HCT116 (cell line): ENCODE measurements at regions not wholly inside any gene's neighbourhood (a gene's known extent, or its start where the extent isn't known, plus 50 kb on each side); places are given as distances from the start of the nearest gene placed in this dataset.

ENCODE experiments used
- ATAC-seq: fragments of 200-7000 bp; cut with Tn5 transposase; 2 replicates; pipeline ENCODE4 v1.9.1; 2020; ENCODE audit warnings: mild to moderate bottlenecking, moderate library complexity
- BruUV-seq: library from RNA; stranded (reverse); fragments of 400-500 nt; replicated peaks from 2 replicates; lab custom pipeline; 2021; lab: Mats Ljungman, UMichigan
- CTCF ChIA-PET: fragments of 300-600 bp; sonication (Branson Sonifier 250); formaldehyde crosslinking; loops from one replicate; lab custom pipeline; 2021; ENCODE audit warnings: antibody characterized with exemption; lab: Charles Lee
- POLR2A ChIA-PET: fragments of 300-600, 350-600 bp; sonication (Branson Sonifier 250); formaldehyde crosslinking; loops from one replicate; lab custom pipeline; 2021; ENCODE audit warnings: antibody characterized with exemption; lab: Charles Lee
- RAD21 ChIA-PET, 2 experiments: fragments of 300-600 bp; sonication (Branson Sonifier 250); formaldehyde crosslinking; loops; one replicate each; lab custom pipeline; 2023; ENCODE audit warnings: low total read pairs in 2 of 2; ENCODE audit not compliant: uncharacterized antibody in 2 of 2, unreplicated experiment in 2 of 2, low non-redundant PET in 1 of 2; lab: Charles Lee
- DNase-seq: peaks from one replicate; pipeline ENCODE4 v3.0.0-alpha.2; 2010; ENCODE audit warnings: low read depth, low spot score
- H2AFZ ChIP-seq: fragments of 200-600 bp; shearing (Covaris generic), sonication (generic); 2 replicates; pipeline ENCODE4 v1.6.1; 2017; ENCODE audit warnings: low read depth, mixed run types, mixed read lengths, antibody characterized with exemption, low read length; ENCODE audit not compliant: poor library complexity, severe bottlenecking
- H3K27ac ChIP-seq: 2 replicates; pipeline ENCODE4 v1.5.1; 2012; ENCODE audit warnings: low read depth, low read length
- H3K27me3 ChIP-seq: fragments of 200-600 bp; sonication (generic); 2 replicates; pipeline ENCODE4 v1.6.1; 2016; ENCODE audit warnings: mixed run types, low read length, mixed read lengths; ENCODE audit not compliant: insufficient read depth
- H3K36me3 ChIP-seq, 2 experiments: fragments of 200-500 bp in 1 of 2; fragments of 200-600 bp in 1 of 2; sonication (Bioruptor generic) in 1 of 2; sonication (generic) in 1 of 2; 2 replicates each; pipeline versions ENCODE4 v1.5.1 to v1.6.1; 2014 to 2016; ENCODE audit warnings: low read length in 2 of 2, inconsistent platforms in 1 of 2, mixed read lengths in 1 of 2, mixed run types in 1 of 2; ENCODE audit not compliant: insufficient read depth in 2 of 2, control insufficient read depth in 1 of 2
- H3K4me1 ChIP-seq, 2 experiments: fragments of 200-600 bp in 1 of 2; sonication (generic) in 1 of 2; 2 replicates each; pipeline versions ENCODE4 v1.5.1 to v1.6.1; 2012 to 2017; ENCODE audit warnings: low read length in 2 of 2, inconsistent platforms in 1 of 2, mild to moderate bottlenecking in 1 of 2, mixed read lengths in 1 of 2, mixed run types in 1 of 2, moderate library complexity in 1 of 2; ENCODE audit not compliant: insufficient read depth in 2 of 2, control insufficient read depth in 1 of 2
- H3K4me2 ChIP-seq: fragments of 200-600 bp; sonication (generic); 2 replicates; pipeline ENCODE4 v1.6.1; 2017; ENCODE audit warnings: mixed run types, low read length, mixed read lengths
- H3K4me3 ChIP-seq, 2 experiments: fragments of 200-600 bp in 1 of 2; sonication (generic) in 1 of 2; replicated peaks in 1 of 2; 2 replicates each; pipeline ENCODE4 v1.5.1; 2011 to 2016; ENCODE audit warnings: low read length in 2 of 2, control low read depth in 1 of 2, low read depth in 1 of 2, mild to moderate bottlenecking in 1 of 2, mixed read lengths in 1 of 2, mixed run types in 1 of 2
- H3K79me2 ChIP-seq: fragments of 200-600 bp; sonication (generic); 2 replicates; pipeline ENCODE4 v1.6.1; 2017; ENCODE audit warnings: mild to moderate bottlenecking, mixed run types, low read length, moderate library complexity, mixed read lengths; ENCODE audit not compliant: insufficient read depth
- H3K9ac ChIP-seq: fragments of 200-600 bp; sonication (generic); 2 replicates; pipeline ENCODE4 v1.6.1; 2016; ENCODE audit warnings: low read length, mixed read lengths
- H3K9me2 ChIP-seq: fragments of 200-600 bp; sonication (generic), shearing (Covaris generic); 2 replicates; pipeline ENCODE4 v1.6.1; 2017; ENCODE audit warnings: mixed run types, mild to moderate bottlenecking, moderate library complexity; ENCODE audit not compliant: insufficient read depth
- H3K9me3 ChIP-seq, 2 experiments: fragments of 200-500 bp in 1 of 2; fragments of 200-600 bp in 1 of 2; sonication (Bioruptor generic) in 1 of 2; sonication (generic) in 1 of 2; 2 replicates each; pipeline ENCODE4 v1.6.1; 2014 to 2017; ENCODE audit warnings: low read length in 2 of 2, mixed read lengths in 2 of 2, inconsistent platforms in 1 of 2, low read depth in 1 of 2, mild to moderate bottlenecking in 1 of 2, mixed run types in 1 of 2, moderate library complexity in 1 of 2; ENCODE audit not compliant: control insufficient read depth in 1 of 2, insufficient read depth in 1 of 2
- H4K20me1 ChIP-seq: fragments of 200-600 bp; sonication (generic), shearing (Covaris generic); 2 replicates; pipeline ENCODE4 v1.6.1; 2017; ENCODE audit warnings: mixed run types, mild to moderate bottlenecking, moderate library complexity; ENCODE audit not compliant: insufficient read depth
- CEBPB ChIP-seq: IDR thresholded peaks from 2 replicates; pipeline ENCODE4 v1.6.1; 2012; ENCODE audit warnings: low read depth
- EGR1 ChIP-seq: IDR thresholded peaks from 2 replicates; pipeline ENCODE4 v1.6.1; 2012; ENCODE audit warnings: low read depth
- EZH2phosphoT487 ChIP-seq: fragments of 200-600 bp; IDR thresholded peaks from 2 replicates; pipeline ENCODE4 v1.6.1; 2018; ENCODE audit warnings: antibody characterized with exemption, borderline replicate concordance
- FOSL1 ChIP-seq: IDR thresholded peaks from 2 replicates; pipeline ENCODE4 v1.6.1; 2012; ENCODE audit warnings: low read depth
- JUND ChIP-seq: IDR thresholded peaks from 2 replicates; pipeline ENCODE4 v1.6.1; 2012
- MAX ChIP-seq: IDR thresholded peaks from 2 replicates; pipeline ENCODE4 v1.6.1; 2012
- POLR2A ChIP-seq: IDR thresholded peaks from 2 replicates; pipeline ENCODE4 v1.7.0; 2011; ENCODE audit warnings: borderline replicate concordance; ENCODE audit not compliant: insufficient read depth, insufficient read length; ENCODE audit errors: extremely low read depth
- POLR2AphosphoS5 ChIP-seq: IDR thresholded peaks from 2 replicates; pipeline ENCODE4 v1.6.1; 2011; ENCODE audit warnings: mild to moderate bottlenecking, low read depth, low read length, moderate library complexity
- SIN3A ChIP-seq: IDR thresholded peaks from 2 replicates; pipeline ENCODE4 v1.6.1; 2012; ENCODE audit warnings: low read depth
- SP1 ChIP-seq: IDR thresholded peaks from 2 replicates; pipeline ENCODE4 v1.6.1; 2012; ENCODE audit warnings: low read depth
- ZFX ChIP-seq: fragments of 450-650 bp; IDR thresholded peaks from 2 replicates; pipeline ENCODE4 v1.6.1; 2017
- ZNF274 ChIP-seq: fragments of 200-500 bp; sonication (Bioruptor generic); IDR thresholded peaks from 2 replicates; pipeline ENCODE4 v1.6.1; 2014; ENCODE audit warnings: mild to moderate bottlenecking, low read depth, low read length, inconsistent platforms
- intact Hi-C: fragments of 100-400 bp; cut with micrococcal nuclease; formaldehyde crosslinking; loops from 2 replicates; pipeline ENCODE4 v1.10.0; 2022
- TF ChIP-seq, protein P1 (sequence below): IDR thresholded peaks from 2 replicates; pipeline ENCODE4 v1.6.1; 2012
- TF ChIP-seq, protein P2 (sequence below): IDR thresholded peaks from 2 replicates; pipeline ENCODE4 v1.6.1; 2011; ENCODE audit warnings: mild to moderate bottlenecking, low read length, moderate library complexity; ENCODE audit not compliant: insufficient replicate concordance; ENCODE audit errors: extremely low read depth

DNA sequence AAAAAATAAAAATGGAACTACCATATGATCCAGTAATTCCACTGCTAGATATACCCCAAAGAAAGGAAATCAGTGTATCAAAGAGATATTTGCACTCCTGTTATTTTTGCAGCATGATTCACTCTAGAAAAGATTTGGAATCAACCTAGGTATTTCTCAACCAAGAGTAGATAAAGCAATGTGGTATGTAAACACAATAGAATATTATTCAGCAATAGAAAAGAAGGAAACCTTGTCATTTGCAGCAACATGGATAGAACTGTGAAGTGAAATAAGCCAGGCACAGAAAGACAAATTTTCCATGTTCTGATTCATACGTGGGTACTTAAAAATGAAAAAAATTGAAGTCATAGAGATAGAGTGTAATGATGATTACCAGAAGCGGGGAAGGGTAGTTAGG lies 362.3 kb upstream of the EPHA5 start:
- Histone ChIP-seq H3K27me3 (no peaks in the 10 kb centered on the region), H2AFZ (no peak overlapping the region)
- intact Hi-C loops: no loop called here
- no TSS peak for BruUV-seq
- TF ChIP-seq MAX: no peak
- no peak for TF ChIP-seq CEBPB
- no peak for TF ChIP-seq ZNF274
- TF ChIP-seq POLR2A: no peak
- TF ChIP-seq SP1: no peak
- TF ChIP-seq, protein P1, sequence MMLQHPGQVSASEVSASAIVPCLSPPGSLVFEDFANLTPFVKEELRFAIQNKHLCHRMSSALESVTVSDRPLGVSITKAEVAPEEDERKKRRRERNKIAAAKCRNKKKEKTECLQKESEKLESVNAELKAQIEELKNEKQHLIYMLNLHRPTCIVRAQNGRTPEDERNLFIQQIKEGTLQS: no peak
- TF ChIP-seq SIN3A: no peak
- no peak for TF ChIP-seq EZH2phosphoT487
- no peak for TF ChIP-seq ZFX
- TF ChIP-seq FOSL1: no peak
- no peak for TF ChIP-seq POLR2AphosphoS5
- TF ChIP-seq, protein P2, sequence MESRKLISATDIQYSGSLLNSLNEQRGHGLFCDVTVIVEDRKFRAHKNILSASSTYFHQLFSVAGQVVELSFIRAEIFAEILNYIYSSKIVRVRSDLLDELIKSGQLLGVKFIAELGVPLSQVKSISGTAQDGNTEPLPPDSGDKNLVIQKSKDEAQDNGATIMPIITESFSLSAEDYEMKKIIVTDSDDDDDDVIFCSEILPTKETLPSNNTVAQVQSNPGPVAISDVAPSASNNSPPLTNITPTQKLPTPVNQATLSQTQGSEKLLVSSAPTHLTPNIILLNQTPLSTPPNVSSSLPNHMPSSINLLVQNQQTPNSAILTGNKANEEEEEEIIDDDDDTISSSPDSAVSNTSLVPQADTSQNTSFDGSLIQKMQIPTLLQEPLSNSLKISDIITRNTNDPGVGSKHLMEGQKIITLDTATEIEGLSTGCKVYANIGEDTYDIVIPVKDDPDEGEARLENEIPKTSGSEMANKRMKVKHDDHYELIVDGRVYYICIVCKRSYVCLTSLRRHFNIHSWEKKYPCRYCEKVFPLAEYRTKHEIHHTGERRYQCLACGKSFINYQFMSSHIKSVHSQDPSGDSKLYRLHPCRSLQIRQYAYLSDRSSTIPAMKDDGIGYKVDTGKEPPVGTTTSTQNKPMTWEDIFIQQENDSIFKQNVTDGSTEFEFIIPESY: no peak
- no peak for TF ChIP-seq JUND
- TF ChIP-seq EGR1: no peak
- TF ChIP-seq, all 23 proteins: peak for 0
- H3K4me2 ChIP-seq: no peak overlapping the region
- H3K9me2 ChIP-seq: no peaks in the 10 kb centered on the region
- no peaks in the 10 kb centered on the region for H3K4me1 ChIP-seq
- DNase-seq: no peak
- no peak overlapping the region for H3K27ac ChIP-seq
- ChIA-PET RAD21 (no interaction called here), POLR2A (no interaction called here), CTCF (no interaction called here)
- H3K79me2 ChIP-seq: no peaks in the 10 kb centered on the region
- no peaks in the 10 kb centered on the region for H4K20me1 ChIP-seq
- no peak overlapping the region for H3K9ac ChIP-seq
- ATAC-seq: no peak
- no peaks in the 10 kb centered on the region for H3K36me3 ChIP-seq
- no peak overlapping the region for H3K4me3 ChIP-seq
- peaks cover 6 to 16% of the 10 kb centered on the region in 2 experiments; a peak in 2 of 4 replicates for H3K9me3 ChIP-seq
